NT2/D1 (cell line): ENCODE measurements at regions not wholly inside any gene's neighbourhood (a gene's known extent, or its start where the extent isn't known, plus 50 kb on each side); places are given as distances from the start of the nearest gene placed in this dataset.

ENCODE experiments used
- SUZ12 ChIP-seq: IDR thresholded peaks from 2 replicates; pipeline ENCODE4 v1.6.1; 2011; ENCODE audit not compliant: insufficient read length, insufficient read depth; ENCODE audit errors: extremely low read depth
- YY1 ChIP-seq: IDR thresholded peaks from 2 replicates; pipeline ENCODE4 v1.6.1; 2011; ENCODE audit not compliant: insufficient read length, insufficient read depth

DNA sequence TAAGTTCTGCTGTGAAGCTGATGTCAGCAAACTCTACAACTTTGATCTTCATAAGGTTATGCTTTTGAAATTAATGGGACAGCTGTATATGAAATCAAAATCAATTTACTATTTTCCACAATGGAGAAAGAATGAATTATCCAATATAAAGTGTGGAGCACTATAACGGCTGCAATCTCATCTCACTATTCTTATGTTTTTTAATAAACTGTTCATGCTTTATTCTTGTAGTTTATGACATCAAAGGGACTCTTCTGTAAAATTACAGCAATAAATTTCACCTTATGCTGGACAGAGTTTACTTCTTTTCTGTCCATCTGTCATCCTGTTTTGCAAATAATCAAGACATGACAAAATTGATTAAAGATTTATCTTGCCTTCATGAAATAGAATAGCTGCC is 192.5 kb downstream of the TECRL start:
- TF ChIP-seq YY1 (no peak), SUZ12 (no peak)
